Fibroblast of villous mesenchyme (primary cell): ENCODE measurements at regions not wholly inside any gene's neighbourhood (a gene's known extent, or its start where the extent isn't known, plus 50 kb on each side); places are given as distances from the start of the nearest gene placed in this dataset.

Source experiments
- DNase-seq: peaks from one replicate; pipeline ENCODE4 v3.0.0-alpha.2; 2010; ENCODE audit warnings: low read depth
- H3K4me3 ChIP-seq: 2 replicates; pipeline ENCODE4 v1.5.1; 2011; ENCODE audit warnings: low read depth, mild to moderate bottlenecking, low read length
- CTCF ChIP-seq: IDR thresholded peaks from 2 replicates; pipeline ENCODE4 v1.5.1; 2012; ENCODE audit warnings: low read depth, mild to moderate bottlenecking, low read length; ENCODE audit not compliant: insufficient read depth

- TF ChIP-seq CTCF = no peak
- no peak for DNase-seq
- H3K4me3 ChIP-seq = no peak overlapping the region
Observed at GRCh38 chr4:130628531-130628930, 1532.6 kb downstream of the C4orf33 start.

- H3K4me3 ChIP-seq = no peak overlapping the region
- no peak for TF ChIP-seq CTCF
- no peak for DNase-seq
Observed at GRCh38 chr4:130632731-130633604, 1537.0 kb downstream of the C4orf33 start.

- DNase-seq = no peak
- H3K4me3 ChIP-seq = no peak overlapping the region
- no peak for TF ChIP-seq CTCF
Observed at GRCh38 chr4:130636486-130636885, 1540.5 kb downstream of the C4orf33 start.

GRCh38 chr4:130640592-130640991, 1544.6 kb downstream of the C4orf33 start:
- DNase-seq = no peak
- H3K4me3 ChIP-seq = no peak overlapping the region
- no peak for TF ChIP-seq CTCF

- DNase-seq = no peak
- no peak for TF ChIP-seq CTCF
- no peak overlapping the region for H3K4me3 ChIP-seq
Observed at GRCh38 chr4:130646886-130647285, 1550.9 kb downstream of the C4orf33 start.

GRCh38 chr4:130648570-130648969, 1552.6 kb downstream of the C4orf33 start:
- TF ChIP-seq CTCF = no peak
- no peak for DNase-seq

More at GRCh38 chr4:130648570-130648969, 1552.6 kb downstream of the C4orf33 start:
- no peak overlapping the region for H3K4me3 ChIP-seq
